Esophagus muscularis mucosa (tissue), 3 donors: ENCODE measurements at regions not wholly inside any gene's neighbourhood (a gene's known extent, or its start where the extent isn't known, plus 50 kb on each side); places are given as distances from the start of the nearest gene placed in this dataset.

Experiments used
- CTCF ChIP-seq, 3 experiments: fragments of 200-600 bp in 2 of 3; fragments of 450-650 bp in 1 of 3; sonication (generic) in 2 of 3; IDR thresholded peaks; one replicate each; pipeline ENCODE4 v1.5.1; 2017 to 2019; ENCODE audit warnings: antibody characterized with exemption in 3 of 3, mild to moderate bottlenecking in 2 of 3, moderate library complexity in 1 of 3
- EP300 ChIP-seq: sonication (generic); formaldehyde crosslinking; IDR thresholded peaks from one replicate; pipeline ENCODE4 v1.6.1; 2017; ENCODE audit warnings: antibody characterized with exemption

GRCh38 chr12:98369581-98369980 is 145.8 kb upstream of the TMPO start:
- TF ChIP-seq CTCF (IDR thresholded peaks at IDR 0.05) (no peak), EP300 (no peak)
